ENCODE measurements at regions not wholly inside any gene's neighbourhood (a gene's known extent, or its start where the extent isn't known, plus 50 kb on each side); places are given as distances from the start of the nearest gene placed in this dataset.

DNA sequence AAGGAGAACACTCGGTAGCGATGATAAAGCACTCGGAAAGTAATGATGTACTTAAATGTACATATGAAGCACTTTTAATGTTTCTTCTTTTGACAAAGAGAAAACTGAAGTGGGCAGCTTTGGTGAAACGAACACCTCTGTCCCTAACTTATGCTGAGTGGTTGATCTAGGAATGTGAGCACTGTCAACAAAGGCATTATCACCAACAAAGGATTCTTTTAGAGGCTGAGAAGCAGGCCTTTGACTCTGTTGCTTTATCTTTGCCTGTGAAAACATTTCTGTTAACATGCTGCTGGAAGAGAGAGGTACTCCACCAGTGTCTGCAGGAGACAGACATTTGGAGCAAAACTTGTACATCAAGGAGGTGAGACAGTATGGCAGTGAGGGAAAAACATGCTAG lies 103.2 kb upstream of the VRK1 start:
- H3K36me3 Mint-ChIP-seq (ENCODE audit: low read depth): no peaks in the 10 kb centered on the region
- H3K4me1 Mint-ChIP-seq (ENCODE audit: low read depth): no peaks in the 10 kb centered on the region
- no peak overlapping the region for H3K4me3 Mint-ChIP-seq (ENCODE audit: unreplicated experiment)
- DNase-seq (ENCODE audit: low spot score): no peak
- H3K27me3 Mint-ChIP-seq (ENCODE audit: low read depth): peaks cover 2% of the 10 kb centered on the region
- TF ChIP-seq, protein P1, sequence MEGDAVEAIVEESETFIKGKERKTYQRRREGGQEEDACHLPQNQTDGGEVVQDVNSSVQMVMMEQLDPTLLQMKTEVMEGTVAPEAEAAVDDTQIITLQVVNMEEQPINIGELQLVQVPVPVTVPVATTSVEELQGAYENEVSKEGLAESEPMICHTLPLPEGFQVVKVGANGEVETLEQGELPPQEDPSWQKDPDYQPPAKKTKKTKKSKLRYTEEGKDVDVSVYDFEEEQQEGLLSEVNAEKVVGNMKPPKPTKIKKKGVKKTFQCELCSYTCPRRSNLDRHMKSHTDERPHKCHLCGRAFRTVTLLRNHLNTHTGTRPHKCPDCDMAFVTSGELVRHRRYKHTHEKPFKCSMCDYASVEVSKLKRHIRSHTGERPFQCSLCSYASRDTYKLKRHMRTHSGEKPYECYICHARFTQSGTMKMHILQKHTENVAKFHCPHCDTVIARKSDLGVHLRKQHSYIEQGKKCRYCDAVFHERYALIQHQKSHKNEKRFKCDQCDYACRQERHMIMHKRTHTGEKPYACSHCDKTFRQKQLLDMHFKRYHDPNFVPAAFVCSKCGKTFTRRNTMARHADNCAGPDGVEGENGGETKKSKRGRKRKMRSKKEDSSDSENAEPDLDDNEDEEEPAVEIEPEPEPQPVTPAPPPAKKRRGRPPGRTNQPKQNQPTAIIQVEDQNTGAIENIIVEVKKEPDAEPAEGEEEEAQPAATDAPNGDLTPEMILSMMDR (IDR thresholded peaks at IDR 0.05): no peak
- H3K9me3 Mint-ChIP-seq (ENCODE audit: low read depth): peaks cover 5% of the 10 kb centered on the region
- no peak overlapping the region for H3K27ac Mint-ChIP-seq (ENCODE audit: unreplicated experiment)

DNA sequence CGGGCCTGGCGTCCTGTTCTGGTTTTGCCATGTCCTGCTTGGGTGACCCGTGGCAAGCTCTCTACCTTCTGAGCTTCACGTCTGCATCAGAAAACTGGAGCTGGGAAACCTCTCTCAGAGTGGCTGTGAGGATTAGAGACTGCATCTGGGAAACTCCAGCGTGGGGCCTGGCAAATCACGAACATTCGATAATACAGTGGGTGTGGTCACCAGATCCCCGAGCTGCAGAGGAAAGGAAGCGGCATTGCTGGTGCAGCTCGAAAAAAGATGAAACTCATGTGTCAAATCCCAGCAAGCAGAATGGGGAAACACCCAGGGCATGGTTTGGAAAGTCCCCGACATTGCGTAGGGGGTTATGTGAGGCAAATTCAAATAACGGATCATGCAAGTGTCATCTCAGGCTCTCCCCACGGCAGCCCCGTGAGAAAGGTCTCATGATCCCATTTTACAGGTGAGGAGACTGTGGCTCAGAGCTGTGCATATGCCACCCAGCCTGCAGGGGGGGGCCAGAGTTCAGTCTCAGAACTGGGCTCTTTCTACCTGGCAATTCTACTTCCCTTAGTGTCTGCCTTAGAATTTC lies 98.1 kb upstream of the VRK1 start:
- no peaks in the 10 kb centered on the region for H3K4me1 Mint-ChIP-seq (ENCODE audit: low read depth)
- TF ChIP-seq, protein P1 (IDR thresholded peaks at IDR 0.05): no peak
- H3K9me3 Mint-ChIP-seq (ENCODE audit: low read depth): peaks cover 11% of the 10 kb centered on the region
- H3K27ac Mint-ChIP-seq (ENCODE audit: unreplicated experiment): no peak overlapping the region
- H3K27me3 Mint-ChIP-seq (ENCODE audit: low read depth): no peaks in the 10 kb centered on the region
- H3K4me3 Mint-ChIP-seq (ENCODE audit: unreplicated experiment): no peak overlapping the region
- no peak for DNase-seq (ENCODE audit: low spot score)
- no peaks in the 10 kb centered on the region for H3K36me3 Mint-ChIP-seq (ENCODE audit: low read depth)

DNA sequence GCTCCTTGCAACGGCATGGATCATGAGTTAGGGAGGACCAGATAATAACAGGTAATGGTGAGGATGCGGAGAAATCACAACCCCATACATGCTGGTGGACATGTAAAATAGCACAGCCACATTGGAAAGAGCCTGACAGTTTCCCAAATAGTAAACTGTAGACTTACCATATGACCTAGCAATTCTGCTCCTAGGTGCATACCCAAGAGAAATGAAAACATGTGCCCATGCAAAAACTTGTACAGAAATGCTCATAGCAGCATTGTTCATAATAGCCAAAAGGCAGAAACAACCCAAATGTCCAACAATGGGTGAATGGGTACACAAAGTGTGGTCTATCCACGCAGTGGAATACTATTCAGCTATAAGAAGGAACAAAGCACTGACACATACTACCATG lies 97.5 kb upstream of the VRK1 start:
- Mint-ChIP-seq H3K4me1 (ENCODE audit: low read depth) (no peaks in the 10 kb centered on the region), H3K27me3 (ENCODE audit: low read depth) (no peaks in the 10 kb centered on the region), H3K9me3 (ENCODE audit: low read depth) (peaks cover 11% of the 10 kb centered on the region), H3K36me3 (ENCODE audit: low read depth) (no peaks in the 10 kb centered on the region), H3K4me3 (ENCODE audit: unreplicated experiment) (no peak overlapping the region), H3K27ac (ENCODE audit: unreplicated experiment) (no peak overlapping the region)
- DNase-seq (ENCODE audit: low spot score): no peak
- TF ChIP-seq, protein P1 (IDR thresholded peaks at IDR 0.05): no peak

DNA sequence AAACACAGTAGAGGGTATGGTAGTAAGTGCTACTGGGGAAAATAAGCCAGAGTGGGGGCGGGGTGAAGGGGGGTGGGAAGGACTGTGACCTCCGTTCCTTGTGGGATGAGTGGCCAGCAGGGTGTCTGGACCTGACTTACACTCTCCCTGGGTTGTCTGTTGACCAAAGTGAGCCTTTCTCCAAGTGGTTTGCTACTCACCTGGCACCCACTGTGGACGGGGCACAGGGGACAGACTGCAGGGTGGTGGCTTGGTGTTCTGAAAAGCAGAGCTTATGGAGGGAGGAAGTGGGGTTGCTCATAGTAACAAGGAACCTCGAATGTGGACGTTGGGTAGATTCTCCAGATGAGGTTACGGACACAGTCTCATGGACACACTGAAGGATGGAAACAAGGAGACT lies 94.4 kb upstream of the VRK1 start:
- H3K27ac Mint-ChIP-seq (ENCODE audit: unreplicated experiment): no peak overlapping the region
- no peak for DNase-seq (ENCODE audit: low spot score)
- no peaks in the 10 kb centered on the region for H3K27me3 Mint-ChIP-seq (ENCODE audit: low read depth)
- TF ChIP-seq, protein P1 (IDR thresholded peaks at IDR 0.05): no peak
- no peak overlapping the region for H3K4me3 Mint-ChIP-seq (ENCODE audit: unreplicated experiment)
- no peaks in the 10 kb centered on the region for H3K4me1 Mint-ChIP-seq (ENCODE audit: low read depth)
- H3K9me3 Mint-ChIP-seq (ENCODE audit: low read depth): peaks cover 9% of the 10 kb centered on the region
- no peaks in the 10 kb centered on the region for H3K36me3 Mint-ChIP-seq (ENCODE audit: low read depth)

DNA sequence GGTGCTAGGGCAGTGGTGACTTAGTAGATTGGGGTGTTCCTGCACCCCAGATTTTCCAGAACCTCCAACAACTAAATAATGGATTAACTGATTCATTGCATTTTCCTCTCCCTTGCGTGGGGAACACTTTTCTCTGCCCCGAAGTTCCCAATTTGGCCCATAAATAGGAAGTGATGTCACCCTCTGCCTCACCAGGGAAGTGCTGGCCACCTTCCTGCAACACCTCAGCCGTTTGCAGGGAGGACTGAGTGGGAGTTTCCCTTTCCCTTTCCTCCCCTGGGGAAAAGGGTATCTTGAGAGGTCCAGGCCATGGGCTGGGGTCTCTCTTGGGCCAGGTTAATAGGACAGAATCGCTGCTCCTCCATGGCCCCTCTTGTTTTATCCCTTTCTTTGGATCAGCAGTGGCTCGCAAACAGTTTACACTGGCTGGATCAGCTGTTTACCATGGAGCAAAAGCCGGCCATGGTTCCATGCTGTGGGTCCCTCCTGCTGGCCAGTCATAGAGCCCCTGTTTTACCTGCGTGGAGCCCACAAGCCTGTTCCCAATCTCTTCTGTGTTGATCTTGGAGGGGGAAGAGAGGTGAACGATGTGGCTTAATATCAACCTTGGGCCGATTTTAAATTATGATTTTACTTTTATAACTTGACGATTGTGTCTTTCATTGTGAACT lies 91.6 kb upstream of the VRK1 start:
- no peak for DNase-seq (ENCODE audit: low spot score)
- H3K27ac Mint-ChIP-seq (ENCODE audit: unreplicated experiment): no peak overlapping the region
- TF ChIP-seq, protein P1 (IDR thresholded peaks at IDR 0.05): no peak
- no peaks in the 10 kb centered on the region for H3K4me1 Mint-ChIP-seq (ENCODE audit: low read depth)
- no peaks in the 10 kb centered on the region for H3K36me3 Mint-ChIP-seq (ENCODE audit: low read depth)
- no peaks in the 10 kb centered on the region for H3K9me3 Mint-ChIP-seq (ENCODE audit: low read depth)
- no peak overlapping the region for H3K4me3 Mint-ChIP-seq (ENCODE audit: unreplicated experiment)
- H3K27me3 Mint-ChIP-seq (ENCODE audit: low read depth): no peaks in the 10 kb centered on the region

All from chondrocyte (in vitro differentiated cells).